Skin epidermis (tissue), 12 donors: ENCODE measurements at regions not wholly inside any gene's neighbourhood (a gene's known extent, or its start where the extent isn't known, plus 50 kb on each side); places are given as distances from the start of the nearest gene placed in this dataset.
"Not testable (repeated sequence)": the region's sequence is repeated elsewhere in the genome, so short reads cannot be mapped to it uniquely, and the experiment has no call there.

Experiments
- H3K27ac ChIP-seq, 21 experiments: fragments of 200-600 bp; sonication (generic) in 11 of 21; one replicate each; pipeline ENCODE4 v1.5.0; 2020; ENCODE audit warnings: mild to moderate bottlenecking in 3 of 21, inconsistent platforms in 2 of 21, moderate library complexity in 2 of 21
- H3K4me3 ChIP-seq, 7 experiments: fragments of 200-600 bp; sonication (generic) in 2 of 7; one replicate each; pipeline ENCODE4 v1.5.0; 2020; ENCODE audit warnings: inconsistent platforms in 2 of 7, mild to moderate bottlenecking in 2 of 7, moderate library complexity in 1 of 7

DNA sequence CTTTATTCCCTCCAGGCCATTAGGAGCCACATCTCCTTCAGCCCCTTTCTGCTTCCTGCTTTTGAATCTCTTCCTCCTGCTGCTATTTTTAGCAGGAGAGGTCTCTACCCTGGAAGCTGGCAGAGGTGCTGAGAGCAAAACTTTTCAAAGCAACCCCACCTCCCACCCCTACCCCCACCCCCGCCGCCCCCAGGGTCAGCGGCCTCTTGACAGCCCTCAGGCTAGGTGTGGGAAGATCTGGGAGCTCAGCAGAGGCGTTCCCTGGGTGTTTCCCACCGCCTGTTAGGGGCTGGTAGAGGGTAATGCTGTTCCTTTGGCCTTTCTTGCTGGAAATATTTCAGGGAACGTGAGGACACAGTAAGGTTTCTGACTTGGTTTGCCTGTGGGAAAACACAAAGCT lies 112.5 kb upstream of the CACHD1 start:
- no peak overlapping the region for H3K4me3 ChIP-seq
- no peak overlapping the region for H3K27ac ChIP-seq

DNA sequence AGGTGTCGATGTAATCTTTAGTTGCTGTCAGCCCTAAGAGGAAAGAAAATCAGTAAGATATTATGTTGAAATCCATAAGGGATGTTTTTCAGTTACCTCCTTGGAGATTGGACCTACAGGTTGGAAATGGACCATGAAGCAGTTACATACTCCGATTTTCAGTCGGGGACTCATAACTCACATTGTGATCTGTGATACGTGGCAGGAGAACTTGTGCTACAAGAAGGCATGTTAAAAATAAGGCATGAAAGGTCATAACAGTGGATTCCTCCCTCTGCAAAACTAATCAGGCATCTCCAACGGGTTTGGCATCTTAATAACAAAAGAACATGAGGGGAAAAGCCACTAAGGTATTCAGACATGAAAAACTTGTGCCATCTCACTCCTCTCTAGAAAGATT lies 111.2 kb upstream of the CACHD1 start:
- Histone ChIP-seq H3K27ac (no peak overlapping the region), H3K4me3 (no peak overlapping the region)

DNA sequence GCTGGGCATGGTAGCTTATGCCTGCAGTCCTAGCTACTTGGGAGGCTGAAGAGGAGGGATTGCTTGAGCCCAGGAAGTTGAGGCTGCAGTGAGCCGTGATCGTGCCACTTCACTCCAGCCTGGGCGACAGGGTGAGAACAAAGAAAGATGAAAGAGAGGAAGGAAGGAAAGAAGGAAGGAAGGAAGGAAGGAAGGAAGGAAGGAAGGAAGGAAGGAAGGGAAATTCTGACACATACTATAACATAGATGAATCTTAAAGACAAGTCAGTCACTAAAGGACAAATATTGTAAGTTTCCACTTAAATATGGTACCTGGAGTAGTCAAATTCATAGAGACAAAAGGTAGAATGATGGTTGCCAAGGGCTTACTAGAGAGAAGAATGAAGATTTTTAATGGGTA lies 108.0 kb upstream of the CACHD1 start:
- Histone ChIP-seq H3K27ac (no peak overlapping the region), H3K4me3 (no peak overlapping the region)

DNA sequence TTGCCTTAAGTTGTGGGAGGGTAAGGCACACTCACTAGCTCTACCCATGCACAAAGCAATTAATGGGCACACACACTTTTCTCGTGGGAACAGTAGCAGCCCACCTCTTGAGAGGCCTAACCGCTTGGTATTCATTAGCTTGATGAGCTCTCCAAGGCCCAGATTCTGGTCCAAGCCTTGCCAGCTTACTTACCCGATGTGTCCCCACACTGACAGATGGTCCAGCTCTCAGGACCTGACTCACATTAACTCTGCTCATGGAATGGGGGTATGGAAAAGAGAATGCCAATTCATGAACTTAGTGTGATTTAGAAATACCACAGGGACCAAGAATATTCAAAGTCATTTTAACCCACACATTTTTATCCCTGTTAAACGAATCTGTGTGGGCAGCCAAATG lies 106.8 kb upstream of the CACHD1 start:
- Histone ChIP-seq H3K4me3 (no peak overlapping the region), H3K27ac (no peak overlapping the region)

DNA sequence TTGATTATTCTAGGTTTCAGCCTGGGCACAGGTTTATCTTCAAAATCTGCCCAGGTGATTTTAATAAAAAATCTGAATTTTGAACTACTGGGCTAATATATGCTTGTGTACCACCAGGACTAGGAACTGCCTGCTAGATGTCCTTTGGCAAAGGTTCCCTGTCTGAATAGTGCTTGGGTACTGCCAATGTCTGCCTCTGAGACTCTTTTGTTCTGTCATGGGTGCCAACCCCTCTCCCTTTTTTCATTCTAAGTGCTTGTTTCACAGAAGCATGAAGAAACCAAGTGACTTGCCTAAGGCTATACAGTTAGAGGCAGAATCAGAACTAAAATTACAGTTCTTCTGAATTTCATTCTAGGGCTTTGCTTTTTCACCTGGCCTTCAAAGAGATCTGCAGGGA lies 106.3 kb upstream of the CACHD1 start:
- no peak overlapping the region for H3K27ac ChIP-seq
- no peak overlapping the region for H3K4me3 ChIP-seq

DNA sequence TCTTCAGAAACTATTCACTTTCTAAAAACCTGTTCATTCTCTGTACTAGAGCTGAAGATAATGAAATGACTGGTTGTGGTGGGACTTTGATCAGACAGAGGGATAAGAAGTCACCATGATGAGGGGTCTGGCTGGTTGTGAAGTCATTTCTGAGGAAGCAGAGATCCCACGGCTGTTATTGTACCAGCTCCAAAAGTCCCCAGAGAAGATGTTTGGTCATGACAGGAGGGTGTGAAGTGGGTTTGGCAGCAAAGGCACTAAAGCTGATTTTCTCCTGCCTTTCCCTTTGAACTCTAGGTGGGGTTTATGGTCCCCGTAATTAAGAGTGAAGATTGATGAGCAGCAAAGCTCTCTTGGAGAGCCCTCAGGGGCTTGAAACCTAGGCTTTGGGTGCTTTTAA lies 103.1 kb upstream of the CACHD1 start:
- H3K4me3 ChIP-seq: no peak overlapping the region
- H3K27ac ChIP-seq: peak overlapping the region in 1 of 21 experiments; percentile 5

DNA sequence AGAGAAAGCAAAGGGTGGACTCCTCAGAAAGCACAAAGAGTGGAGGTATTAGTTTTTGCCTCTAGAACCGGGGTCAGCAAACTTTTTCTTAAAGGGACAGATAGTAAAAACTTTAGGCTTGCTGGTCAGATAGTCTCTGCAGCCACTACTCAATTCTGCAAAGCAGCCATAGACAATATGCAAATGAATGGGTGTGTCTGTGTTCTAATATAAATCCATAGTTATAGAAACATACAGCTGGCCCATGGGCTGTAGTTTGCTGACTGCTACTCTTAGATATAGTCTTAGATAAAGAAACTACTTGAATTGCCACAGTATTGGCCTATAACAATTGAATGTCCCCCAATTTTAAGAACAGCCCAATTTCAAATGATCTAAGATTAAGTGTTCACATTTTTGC lies 101.6 kb upstream of the CACHD1 start:
- no peak overlapping the region for H3K27ac ChIP-seq

DNA sequence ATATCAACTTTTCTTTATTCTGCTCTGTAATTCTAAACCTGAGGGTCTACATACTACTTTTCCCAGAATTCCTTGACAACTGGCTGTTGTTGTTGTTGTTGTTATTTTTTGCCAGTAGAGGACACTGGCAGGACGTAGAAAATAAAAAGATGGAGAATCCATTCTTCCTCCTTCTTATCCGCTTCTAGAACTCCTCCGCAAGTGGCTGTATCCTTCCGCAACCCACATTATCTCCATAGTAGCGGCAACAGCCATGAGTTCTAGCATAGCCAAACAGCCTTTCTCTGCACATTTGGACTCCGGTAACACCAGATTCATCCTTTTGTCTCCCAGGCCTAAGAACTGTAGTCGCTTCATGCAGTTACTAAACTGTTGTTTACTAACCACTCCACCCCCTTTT lies 91.1 kb upstream of the CACHD1 start:
- Histone ChIP-seq H3K4me3 (no peak overlapping the region), H3K27ac (no peak overlapping the region)

More for the DNA sequence above, 101.6 kb upstream of the CACHD1 start:
- no peak overlapping the region for H3K4me3 ChIP-seq

DNA sequence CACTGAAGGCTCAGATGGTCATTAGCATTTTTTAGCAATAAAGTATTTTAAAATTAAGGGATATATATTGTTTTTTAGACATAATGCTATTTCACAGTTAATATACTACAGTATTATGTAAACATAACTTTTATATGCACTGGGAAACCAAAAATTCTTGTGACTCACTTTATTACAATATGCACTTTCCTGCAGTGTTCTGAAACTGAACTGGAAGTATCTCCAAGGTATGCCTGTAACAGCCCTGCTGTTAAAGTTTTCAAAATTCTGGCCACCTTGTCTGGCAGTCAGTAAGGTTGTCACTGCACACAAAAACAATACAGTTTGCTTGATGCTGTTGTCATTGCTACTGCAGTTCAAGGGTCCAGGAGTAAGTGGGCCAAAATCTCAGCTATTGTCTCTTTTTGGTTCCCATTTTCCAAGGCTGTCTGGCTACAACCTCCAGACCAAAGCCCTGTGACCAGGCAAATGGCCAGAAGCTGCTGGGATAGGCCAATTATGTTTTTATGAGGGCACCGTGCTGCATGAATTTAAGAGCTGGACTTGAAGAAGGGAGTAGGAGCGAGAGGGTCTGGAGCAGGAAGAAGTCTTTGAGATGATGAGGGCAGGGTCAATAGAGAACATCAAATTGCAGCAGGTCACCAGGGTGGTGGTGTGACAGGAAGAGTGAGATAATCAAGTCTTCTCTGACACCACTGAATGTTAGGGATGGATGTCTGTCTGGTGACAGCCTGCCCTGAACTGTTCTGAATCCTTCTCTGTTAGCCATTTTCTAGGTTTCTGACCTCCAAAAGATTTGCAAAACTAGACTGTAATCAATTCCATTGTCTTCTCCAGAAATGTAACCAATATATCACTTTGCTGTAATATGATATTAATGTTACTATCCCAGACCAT lies 82.3 kb upstream of the CACHD1 start:
- H3K27ac ChIP-seq: peak overlapping the region in 1 of 21 experiments; percentile 55
- no peak overlapping the region for H3K4me3 ChIP-seq

DNA sequence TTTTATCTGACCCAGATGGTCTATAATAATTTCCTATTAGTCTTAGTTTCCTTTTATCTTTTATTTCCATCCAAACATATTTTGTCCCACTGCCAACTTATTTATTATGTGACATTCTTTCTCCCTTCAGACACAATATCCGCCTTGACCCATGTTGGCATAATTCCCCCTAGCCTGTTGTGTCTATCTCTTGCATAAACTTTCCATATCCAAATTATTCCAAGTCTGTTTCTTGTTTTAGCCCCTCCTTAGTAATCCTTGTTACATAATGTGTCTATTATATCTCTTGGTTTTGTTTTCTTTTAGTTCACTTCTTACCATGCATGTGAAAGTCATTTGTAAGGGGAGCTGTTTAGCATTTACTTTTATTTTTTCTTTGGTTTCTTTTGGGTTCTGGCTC lies 81.6 kb upstream of the CACHD1 start:
- Histone ChIP-seq H3K4me3 (no peak overlapping the region), H3K27ac (peak overlapping the region in 5 of 21 experiments; percentile 44 to 60 (median 54))

DNA sequence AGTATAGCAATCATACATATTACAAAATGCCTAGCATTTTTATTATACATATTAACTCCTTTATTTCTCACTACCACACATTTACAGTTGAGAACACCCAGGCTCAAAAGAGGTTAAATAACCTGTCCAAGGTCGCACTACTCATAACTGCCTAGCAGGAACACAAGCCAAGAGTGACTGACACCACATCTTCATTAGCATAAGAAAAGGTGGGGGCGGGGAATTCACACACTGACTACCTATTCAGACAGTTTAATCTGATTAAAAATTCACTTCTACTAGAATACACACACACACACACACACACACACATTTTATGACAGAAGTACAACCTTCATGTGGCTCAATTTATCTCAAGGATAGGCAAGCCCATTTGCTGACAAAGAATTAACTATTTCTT lies 77.8 kb upstream of the CACHD1 start:
- H3K4me3 ChIP-seq: no peak overlapping the region
- no peak overlapping the region for H3K27ac ChIP-seq

DNA sequence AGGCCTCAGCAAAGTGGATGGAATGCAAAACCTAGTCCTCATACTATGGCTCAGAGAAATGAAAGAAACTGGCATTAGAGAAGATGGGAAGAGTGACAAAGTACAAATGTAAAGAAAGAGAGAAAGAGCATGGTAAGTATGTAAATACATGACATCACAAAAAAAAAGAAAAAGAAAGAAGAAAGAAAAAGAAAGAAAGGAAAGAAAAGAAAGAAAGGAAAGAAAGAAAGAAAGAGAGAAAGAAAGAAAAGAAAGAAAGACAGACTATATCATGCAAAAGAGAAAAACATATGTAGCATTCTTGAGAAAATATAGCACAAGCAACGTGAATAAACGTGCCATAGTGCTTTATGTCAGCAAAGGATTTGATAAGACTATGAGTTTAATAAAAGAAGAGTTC lies 76.1 kb upstream of the CACHD1 start:
- H3K4me3 ChIP-seq: no peak overlapping the region
- no peak overlapping the region for H3K27ac ChIP-seq

DNA sequence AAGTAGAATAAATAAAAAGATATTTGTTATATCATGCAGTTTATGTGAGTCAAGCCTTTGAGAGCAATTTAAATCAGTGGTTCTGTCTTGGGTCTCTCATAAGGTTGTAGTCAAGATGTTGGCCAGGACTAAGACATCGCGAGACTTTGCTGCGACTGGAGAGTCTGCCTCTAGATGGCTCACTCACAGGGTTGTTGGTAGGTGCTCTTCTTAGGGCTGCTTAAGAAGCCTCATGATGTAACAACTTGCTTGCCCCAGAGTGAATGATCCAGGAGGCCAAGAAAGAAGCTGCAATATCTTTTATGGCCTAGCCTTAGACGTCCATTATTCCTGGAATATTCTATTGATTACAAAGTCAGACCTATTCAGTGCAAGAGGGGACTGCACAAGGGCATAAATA lies 73.1 kb upstream of the CACHD1 start:
- H3K4me3 ChIP-seq: no peak overlapping the region
- no peak overlapping the region for H3K27ac ChIP-seq

DNA sequence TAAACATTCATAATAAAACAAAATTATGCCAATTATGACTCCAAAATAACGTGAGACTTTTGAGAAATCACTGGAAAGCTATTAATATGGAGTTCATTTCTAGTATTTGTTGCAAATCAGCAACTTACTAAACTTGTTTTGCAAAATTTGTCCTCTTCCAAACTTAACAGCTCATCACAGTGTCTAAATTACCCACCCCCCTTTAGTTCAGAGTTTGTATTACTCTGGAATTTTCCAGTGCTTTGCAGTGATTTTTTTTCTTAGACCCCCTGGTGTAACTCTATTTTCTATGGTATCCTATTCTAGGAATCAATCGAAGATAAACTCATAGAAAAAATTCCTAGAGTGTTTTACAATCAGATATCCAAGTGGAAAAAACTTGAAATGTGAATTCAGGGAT lies 72.4 kb upstream of the CACHD1 start:
- H3K27ac ChIP-seq: no peak overlapping the region
- H3K4me3 ChIP-seq: no peak overlapping the region

DNA sequence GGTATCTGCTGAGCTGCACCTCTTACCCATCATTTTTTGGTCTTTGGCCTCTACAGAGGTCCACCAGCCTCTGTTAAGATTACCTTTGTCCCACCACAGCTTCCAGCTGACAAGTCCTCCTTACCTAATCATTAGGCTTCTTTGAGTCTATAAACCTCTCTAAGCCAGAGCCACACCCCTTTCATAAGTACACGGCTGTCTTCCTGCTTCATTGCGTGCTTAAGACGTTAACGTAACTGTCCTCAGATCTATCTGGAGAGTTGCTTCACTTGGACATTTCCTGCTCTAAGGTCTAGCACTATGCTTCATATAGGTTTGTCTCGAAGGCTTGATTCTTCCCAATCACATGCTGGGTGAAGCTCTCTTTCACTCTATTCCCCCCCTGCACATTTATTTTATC lies 71.0 kb upstream of the CACHD1 start:
- Histone ChIP-seq H3K4me3 (no peak overlapping the region), H3K27ac (no peak overlapping the region)

DNA sequence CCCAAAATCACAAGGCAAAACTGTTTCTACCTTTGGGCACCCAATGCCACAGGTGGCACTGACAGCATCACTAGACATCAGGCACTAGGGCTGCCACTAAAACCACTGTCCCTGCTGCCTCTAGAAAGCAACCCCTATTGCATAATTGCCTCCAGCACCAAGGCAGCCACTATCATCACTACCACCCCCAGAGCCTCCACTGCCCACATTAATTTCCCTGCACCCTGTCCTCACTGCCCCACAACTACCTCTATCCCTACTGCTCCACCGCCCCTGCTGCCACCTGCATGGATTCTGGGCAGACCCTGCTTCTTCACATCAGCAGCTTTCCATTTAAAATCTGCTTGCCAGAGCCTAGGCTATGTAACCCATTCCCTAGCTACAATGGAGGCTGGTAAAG lies 68.6 kb upstream of the CACHD1 start:
- Histone ChIP-seq H3K4me3 (no peak overlapping the region), H3K27ac (no peak overlapping the region)

DNA sequence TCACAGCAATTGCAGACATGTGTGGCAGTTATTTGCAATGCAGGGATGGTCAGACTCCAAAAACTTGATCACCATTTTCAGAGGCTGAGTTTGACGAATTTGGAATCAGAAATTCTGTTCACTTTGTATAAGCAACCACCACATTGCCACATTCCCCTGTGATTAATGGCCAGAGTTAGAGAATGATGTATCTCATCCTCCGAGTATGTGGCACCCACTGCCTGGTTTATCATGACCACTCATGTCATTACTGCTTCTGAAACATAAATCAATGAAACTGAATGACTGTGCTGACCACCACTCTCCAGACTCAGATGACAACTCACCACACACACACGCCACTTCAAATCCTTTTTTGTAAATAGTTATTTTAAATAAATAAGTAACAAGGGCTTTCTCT lies 66.6 kb upstream of the CACHD1 start:
- Histone ChIP-seq H3K27ac (no peak overlapping the region), H3K4me3 (no peak overlapping the region)

DNA sequence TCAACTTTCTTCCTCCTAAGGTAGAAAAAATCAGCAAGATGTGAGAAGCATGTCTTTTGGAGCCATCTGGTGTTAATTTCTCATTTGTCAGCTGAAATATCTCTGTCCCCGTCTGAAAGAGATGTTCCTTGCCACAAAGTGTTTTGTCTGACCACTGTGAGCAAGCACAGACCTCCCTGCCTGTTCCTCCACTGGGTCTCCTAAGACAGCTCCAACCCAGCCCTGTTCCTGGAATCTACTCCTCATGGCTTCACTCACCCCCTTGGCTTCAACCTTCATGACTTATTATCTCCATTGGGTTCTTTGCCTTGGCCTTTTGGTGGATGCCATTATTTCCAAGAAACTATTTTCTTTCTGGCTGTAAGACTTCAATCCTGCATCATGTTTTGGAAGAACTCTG lies 65.7 kb upstream of the CACHD1 start:
- no peak overlapping the region for H3K4me3 ChIP-seq

DNA sequence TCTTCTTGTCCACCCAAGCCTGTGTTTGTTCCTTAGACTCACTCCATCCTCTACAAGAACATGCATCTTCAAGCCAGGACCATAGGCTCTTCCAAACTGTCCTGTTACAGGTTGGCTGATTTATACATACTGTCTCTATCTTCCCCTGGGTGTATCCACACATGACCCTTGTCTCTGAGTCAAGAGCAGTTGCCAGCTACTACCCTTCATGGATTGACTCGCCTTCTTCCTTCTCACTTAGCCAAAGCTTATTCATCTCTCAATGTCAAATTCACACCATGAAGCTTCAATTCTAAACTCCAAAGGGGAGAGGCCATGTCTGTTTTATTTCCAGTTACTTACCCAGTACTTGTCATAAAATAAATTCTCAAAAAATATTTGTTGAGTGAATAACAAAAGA lies 64.1 kb upstream of the CACHD1 start:
- no peak overlapping the region for H3K27ac ChIP-seq

More for the DNA sequence above, 65.7 kb upstream of the CACHD1 start:
- no peak overlapping the region for H3K27ac ChIP-seq

DNA sequence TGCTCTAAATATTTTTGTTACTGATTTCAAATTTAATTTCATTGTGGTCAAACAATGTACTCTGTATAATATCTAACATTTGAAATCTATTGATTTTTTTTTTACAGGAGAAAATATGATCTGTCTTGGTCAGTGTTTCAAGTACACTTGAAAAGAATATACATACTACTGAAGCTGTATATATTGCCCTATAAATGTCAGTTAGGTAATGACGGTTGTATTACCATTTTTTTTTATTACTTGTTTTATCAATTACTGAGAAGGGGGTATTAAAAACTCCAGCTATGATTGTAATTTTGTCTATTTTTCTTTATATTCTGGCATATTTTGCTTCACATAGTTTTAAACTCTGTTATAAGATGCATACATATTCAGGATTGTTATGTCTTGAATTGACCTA lies 59.7 kb upstream of the CACHD1 start:
- Histone ChIP-seq H3K4me3 (no peak overlapping the region), H3K27ac (no peak overlapping the region)

More for the DNA sequence above, 64.1 kb upstream of the CACHD1 start:
- H3K4me3 ChIP-seq: no peak overlapping the region

DNA sequence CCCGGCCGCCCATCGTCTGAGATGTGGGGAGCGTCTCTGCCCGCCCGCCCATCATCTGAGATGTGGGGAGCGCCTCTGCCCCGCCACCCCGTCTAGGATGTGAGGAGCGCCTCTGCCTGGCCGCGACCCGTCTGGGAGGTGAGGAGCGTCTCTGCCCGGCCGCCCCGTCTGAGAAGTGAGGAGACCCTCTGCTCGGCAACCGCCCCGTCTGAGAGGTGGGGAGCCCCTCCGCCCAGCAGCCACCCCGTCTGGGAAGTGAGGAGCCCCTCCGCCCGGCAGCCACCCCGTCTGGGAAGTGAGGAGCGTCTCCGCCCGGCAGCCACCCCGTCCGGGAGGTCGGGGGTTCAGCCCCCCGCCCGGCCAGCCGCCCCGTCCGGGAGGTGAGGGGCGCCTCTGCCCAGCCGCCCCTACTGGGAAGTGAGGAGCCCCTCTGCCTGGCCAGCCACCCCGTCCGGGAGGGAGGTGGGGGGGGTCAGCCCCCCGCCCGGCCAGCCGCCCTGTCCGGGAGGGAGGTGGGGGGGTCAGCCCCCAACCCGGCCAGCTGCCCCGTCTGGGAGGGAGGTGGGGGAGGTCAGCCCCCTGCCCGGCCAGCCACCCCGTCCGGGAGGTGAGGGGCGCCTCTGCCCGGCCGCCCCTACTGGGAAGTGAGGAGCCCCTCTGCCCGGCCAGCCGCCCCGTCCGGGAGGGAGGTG lies 54.9 kb upstream of the CACHD1 start:
- H3K4me3 ChIP-seq, H3K27ac ChIP-seq: not testable (repeated sequence)
